Progenitor cell of endocrine pancreas (in vitro differentiated cells): ENCODE measurements at regions not wholly inside any gene's neighbourhood (a gene's known extent, or its start where the extent isn't known, plus 50 kb on each side); places are given as distances from the start of the nearest gene placed in this dataset.

ENCODE experiments used
- DNase-seq: peaks from one replicate; pipeline ENCODE4 v3.0.0; 2021; ENCODE audit warnings: low spot score; ENCODE audit not compliant: unreplicated experiment
- H3K27ac Mint-ChIP-seq: 2 replicates; pipeline ENCODE4 v1.8.0; 2021; ENCODE audit warnings: mild to moderate bottlenecking, moderate library complexity, mixed read lengths
- H3K27me3 Mint-ChIP-seq: 2 replicates; pipeline ENCODE4 v1.8.0; 2021; ENCODE audit warnings: mixed read lengths
- H3K36me3 Mint-ChIP-seq: 2 replicates; pipeline ENCODE4 v1.8.0; 2022; ENCODE audit warnings: mixed read lengths; ENCODE audit not compliant: insufficient read depth
- H3K4me1 Mint-ChIP-seq: 2 replicates; pipeline ENCODE4 v1.8.0; 2021; ENCODE audit warnings: low read depth, mixed read lengths
- H3K4me3 Mint-ChIP-seq: 2 replicates; pipeline ENCODE4 v1.8.0; 2021; ENCODE audit warnings: low read depth, mild to moderate bottlenecking, moderate library complexity, mixed read lengths
- H3K9me3 Mint-ChIP-seq: 2 replicates; pipeline ENCODE4 v1.8.0; 2021; ENCODE audit warnings: low read depth, mixed read lengths
- CTCF ChIP-seq: fragments of 200-600 bp; sonication (generic); IDR thresholded peaks from one replicate; pipeline ENCODE4 v1.5.0; 2021; ENCODE audit warnings: antibody characterized with exemption, mild to moderate bottlenecking; ENCODE audit not compliant: unreplicated experiment

GRCh38 chr6:109243863-109244825, 138.1 kb downstream of the CD164 start:
- peaks cover 13% of the 10 kb centered on the region for H3K4me1 Mint-ChIP-seq
- no peaks in the 10 kb centered on the region for H3K27me3 Mint-ChIP-seq
- DNase-seq = no peak
- H3K9me3 Mint-ChIP-seq = no peaks in the 10 kb centered on the region
- H3K4me3 Mint-ChIP-seq = no peak overlapping the region
- H3K36me3 Mint-ChIP-seq = no peaks in the 10 kb centered on the region
- TF ChIP-seq CTCF = no peak
- no peak overlapping the region for H3K27ac Mint-ChIP-seq

- no peaks in the 10 kb centered on the region for H3K9me3 Mint-ChIP-seq
- H3K36me3 Mint-ChIP-seq = no peaks in the 10 kb centered on the region
- TF ChIP-seq CTCF = no peak
- DNase-seq = no peak
- peaks cover 13% of the 10 kb centered on the region for H3K4me1 Mint-ChIP-seq
- no peak overlapping the region for H3K27ac Mint-ChIP-seq
- H3K4me3 Mint-ChIP-seq = no peak overlapping the region
- H3K27me3 Mint-ChIP-seq = peaks cover under 1% of the 10 kb centered on the region
Measured at GRCh38 chr6:109242925-109243324, 139.3 kb downstream of the CD164 start.

- H3K9me3 Mint-ChIP-seq = no peaks in the 10 kb centered on the region
Measured at GRCh38 chr6:109242029-109242428, 140.2 kb downstream of the CD164 start.

GRCh38 chr6:109241199-109241598, 141.1 kb downstream of the CD164 start:
- peaks cover 6% of the 10 kb centered on the region for H3K27me3 Mint-ChIP-seq
- TF ChIP-seq CTCF = no peak
- H3K4me1 Mint-ChIP-seq = peaks cover 17% of the 10 kb centered on the region
- no peak overlapping the region for H3K27ac Mint-ChIP-seq
- no peak for DNase-seq
- H3K36me3 Mint-ChIP-seq = no peaks in the 10 kb centered on the region
- no peak overlapping the region for H3K4me3 Mint-ChIP-seq
- no peaks in the 10 kb centered on the region for H3K9me3 Mint-ChIP-seq

More at GRCh38 chr6:109242029-109242428, 140.2 kb downstream of the CD164 start:
- peaks cover 13% of the 10 kb centered on the region for H3K4me1 Mint-ChIP-seq
- no peak overlapping the region for H3K27ac Mint-ChIP-seq
- no peak for TF ChIP-seq CTCF
- no peaks in the 10 kb centered on the region for H3K36me3 Mint-ChIP-seq
- no peak for DNase-seq
- no peak overlapping the region for H3K4me3 Mint-ChIP-seq
- peaks cover 6% of the 10 kb centered on the region for H3K27me3 Mint-ChIP-seq

- Mint-ChIP-seq H3K4me1 (peaks cover 17% of the 10 kb centered on the region), H3K9me3 (no peaks in the 10 kb centered on the region), H3K36me3 (no peaks in the 10 kb centered on the region), H3K4me3 (no peak overlapping the region), H3K27ac (peak overlapping the region; percentile 57), H3K27me3 (peaks cover 6% of the 10 kb centered on the region)
- no peak for TF ChIP-seq CTCF
- DNase-seq = no peak
Measured at GRCh38 chr6:109240370-109241084, 141.7 kb downstream of the CD164 start.
